Eye (tissue), 1 donor: ENCODE measurements at regions not wholly inside any gene's neighbourhood (a gene's known extent, or its start where the extent isn't known, plus 50 kb on each side); places are given as distances from the start of the nearest gene placed in this dataset.
"Not testable (repeated sequence)": the region's sequence is repeated elsewhere in the genome, so short reads cannot be mapped to it uniquely, and the experiment has no call there.

Source experiments
- DNase-seq: peaks from one replicate; pipeline ENCODE4 v3.0.0-alpha.2; 2015

DNA sequence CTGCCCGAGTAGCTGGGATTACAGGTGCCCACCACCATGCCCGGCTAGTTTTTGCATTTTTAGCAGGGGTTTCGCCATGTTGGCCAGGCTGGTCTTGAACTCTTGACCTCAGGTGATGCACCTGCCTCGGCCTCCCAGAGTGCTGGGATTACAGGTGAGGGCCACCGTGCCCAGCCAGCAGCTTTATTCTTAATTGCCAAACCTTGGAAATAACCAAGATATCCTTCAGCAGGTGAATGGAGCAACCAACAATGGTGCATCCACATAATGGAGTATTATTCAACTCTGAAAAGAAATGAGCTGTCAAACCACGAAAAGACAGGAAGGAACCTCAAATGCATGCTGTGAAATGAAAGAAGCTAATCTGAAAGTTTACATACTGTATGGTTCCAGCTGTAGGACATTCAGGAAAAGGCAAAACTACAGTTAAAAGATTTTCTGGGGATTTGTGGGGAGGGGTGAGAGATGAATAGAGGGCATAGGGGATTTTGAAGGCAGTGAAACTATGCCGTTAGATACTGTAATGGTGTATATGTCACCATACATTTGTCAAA, 118.8 kb upstream of the CCND2 start:
- no peak for DNase-seq

DNA sequence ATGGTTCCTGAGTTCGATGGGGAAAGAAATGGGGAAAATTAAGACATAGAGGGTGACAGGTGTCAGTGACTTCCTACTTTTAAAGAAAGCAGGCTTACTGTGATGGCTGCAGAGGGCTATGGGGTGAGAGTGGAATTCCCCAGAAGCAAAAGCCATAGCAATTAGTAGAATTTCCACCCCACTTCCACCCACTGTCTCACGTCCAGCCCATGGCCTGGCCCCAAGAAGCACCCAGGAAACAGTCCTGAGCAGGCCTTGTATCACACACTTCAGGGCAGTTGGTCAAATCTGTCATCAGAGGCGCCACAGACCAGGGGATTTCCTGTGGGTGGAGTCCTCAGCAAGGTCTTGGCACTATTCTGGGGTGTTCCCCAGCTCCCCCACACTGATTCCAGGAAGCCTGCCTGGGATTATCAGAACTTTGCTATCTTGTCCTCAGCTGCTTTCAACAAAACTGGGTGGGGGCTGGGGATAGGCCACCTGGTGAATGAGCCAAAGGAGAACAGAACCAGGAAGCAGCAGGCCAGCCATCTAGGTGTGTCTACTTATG, 120.1 kb upstream of the CCND2 start:
- no peak for DNase-seq

DNA sequence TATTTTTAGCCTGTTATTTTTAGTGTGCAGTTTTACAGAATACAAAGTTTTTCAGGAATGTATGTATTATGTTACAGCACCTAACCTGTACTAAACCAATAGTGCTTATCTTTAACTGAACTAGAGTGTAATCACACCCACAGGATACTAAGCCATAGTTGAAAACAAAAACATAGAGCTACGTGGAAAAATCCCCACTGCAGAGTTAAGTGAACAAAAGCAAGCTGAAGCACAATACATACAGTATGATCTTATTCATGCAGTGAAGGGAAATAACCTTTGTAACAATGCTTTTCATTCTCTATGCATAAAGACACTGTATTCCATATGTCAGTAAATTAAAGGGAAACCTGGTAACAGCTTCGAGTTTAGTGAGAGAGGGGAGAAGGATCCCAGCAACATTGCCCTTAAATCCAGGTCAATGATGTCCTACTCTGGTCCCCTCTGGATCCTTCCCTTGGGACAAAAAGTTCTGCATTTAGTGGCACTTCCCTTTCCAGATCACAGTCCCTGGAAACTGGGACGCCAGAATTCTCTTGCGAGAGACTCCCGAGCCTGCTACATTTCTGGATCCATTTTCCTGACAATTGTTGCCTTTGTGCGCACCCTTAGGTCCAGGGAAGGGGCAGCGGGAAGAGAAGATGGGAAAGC, 121.3 kb upstream of the CCND2 start:
- no peak for DNase-seq

DNA sequence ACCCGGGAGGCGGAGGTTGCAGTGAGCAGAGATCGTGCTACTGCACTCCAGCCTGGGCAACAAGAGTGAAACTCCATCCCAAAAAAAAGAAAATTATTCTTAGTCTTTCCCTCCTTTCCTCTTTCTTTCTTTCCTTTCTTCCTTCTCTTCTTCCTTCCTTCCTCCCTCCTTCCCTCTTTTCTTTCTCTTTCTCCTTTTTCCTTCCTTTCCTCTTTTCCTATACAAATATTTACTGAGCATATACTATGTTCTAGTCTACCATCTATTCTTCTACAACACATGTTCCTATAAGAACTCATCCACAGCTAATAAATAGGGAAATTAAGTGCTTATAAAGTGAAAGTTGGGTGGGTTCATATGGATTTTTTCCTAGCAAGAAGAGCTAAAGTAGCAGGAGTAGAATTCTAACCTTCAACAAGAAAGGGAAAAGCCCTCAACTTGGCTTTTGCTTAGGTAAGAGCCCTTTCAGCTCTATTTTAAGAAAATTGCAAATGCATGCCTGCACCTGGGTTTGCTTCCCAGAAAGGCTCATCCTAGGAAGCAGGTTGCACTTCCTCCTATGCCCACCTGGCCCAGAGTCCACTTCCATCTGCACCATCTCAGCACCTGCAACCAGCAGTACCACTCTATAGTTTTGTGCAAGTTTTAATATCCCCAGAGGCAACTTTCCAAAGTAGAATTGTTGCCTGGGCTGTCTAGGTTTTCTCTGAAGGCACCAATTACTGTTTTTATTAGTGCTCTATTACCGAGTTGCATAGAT, 122.0 kb upstream of the CCND2 start:
- no peak for DNase-seq

DNA sequence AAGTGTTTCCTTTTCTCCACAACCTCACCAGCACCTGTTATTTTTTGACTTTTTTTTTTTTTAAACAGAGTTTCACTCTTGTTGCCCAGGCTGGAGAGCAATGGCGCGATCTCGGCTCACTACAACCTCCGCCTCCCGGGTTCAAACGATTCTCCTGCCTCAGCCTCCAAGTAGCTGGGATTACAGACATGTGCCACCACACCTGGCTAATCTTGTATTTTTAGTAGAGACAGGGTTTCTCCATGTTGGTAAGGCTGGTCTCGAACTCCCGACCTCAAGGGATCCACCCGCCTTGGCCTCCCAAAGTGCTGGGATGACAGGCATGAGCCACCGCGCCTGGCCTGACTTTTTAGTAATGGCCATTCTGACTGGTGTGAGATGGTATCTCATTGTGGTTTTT, 123.2 kb upstream of the CCND2 start:
- DNase-seq: not testable (repeated sequence)

DNA sequence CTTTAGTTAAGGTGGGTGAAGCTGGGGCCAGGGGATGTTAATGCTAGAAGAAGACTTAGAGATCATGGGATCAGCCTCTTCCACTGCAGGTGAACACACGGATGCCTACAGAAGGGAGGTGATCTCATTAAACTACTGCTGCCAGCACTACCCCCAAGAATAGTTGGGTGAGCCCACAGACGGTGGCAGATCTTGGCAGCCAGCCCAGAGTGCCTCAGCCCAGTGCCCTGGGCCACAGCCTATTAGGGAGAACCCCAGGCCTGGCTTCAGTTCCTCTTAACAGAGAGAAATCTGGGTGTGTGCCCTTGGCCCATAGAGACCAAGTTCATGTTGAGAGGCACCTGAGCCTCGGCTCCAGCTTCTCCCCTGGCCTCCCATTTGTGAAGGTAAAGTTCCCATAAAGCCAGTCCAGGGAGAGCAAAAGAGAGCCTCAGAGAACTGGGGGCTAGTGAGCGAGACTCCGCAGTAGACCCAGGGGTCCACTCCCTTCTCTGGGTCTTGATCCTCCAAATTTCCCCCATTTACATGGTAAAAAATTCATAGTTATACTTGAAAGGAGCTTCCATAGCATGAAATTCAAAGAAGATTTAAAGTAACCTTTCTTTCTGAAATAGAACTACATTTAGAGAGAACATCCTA, 125.0 kb upstream of the CCND2 start:
- no peak for DNase-seq

DNA sequence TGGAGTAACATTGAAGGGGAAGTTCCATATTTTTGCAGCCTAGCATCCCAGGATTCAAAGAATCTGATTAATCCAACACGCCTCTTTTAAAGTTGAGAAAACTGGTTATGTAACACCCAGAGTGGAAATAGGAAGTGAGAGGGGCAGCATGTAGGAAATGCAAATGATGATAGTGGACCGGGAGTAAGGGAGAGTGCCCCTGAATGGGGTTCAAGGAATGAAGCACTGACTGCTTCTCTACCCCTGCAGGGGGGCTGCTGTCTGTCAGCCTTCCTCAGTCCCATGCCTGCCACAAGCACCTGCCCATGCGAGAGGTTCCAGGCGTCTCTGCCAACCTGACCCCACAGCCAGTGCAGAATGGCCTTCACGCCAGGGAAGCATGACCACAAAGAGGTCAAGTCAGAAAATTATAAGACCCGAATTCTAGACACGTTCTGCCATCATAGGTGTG, 126.5 kb upstream of the CCND2 start:
- DNase-seq: no peak

DNA sequence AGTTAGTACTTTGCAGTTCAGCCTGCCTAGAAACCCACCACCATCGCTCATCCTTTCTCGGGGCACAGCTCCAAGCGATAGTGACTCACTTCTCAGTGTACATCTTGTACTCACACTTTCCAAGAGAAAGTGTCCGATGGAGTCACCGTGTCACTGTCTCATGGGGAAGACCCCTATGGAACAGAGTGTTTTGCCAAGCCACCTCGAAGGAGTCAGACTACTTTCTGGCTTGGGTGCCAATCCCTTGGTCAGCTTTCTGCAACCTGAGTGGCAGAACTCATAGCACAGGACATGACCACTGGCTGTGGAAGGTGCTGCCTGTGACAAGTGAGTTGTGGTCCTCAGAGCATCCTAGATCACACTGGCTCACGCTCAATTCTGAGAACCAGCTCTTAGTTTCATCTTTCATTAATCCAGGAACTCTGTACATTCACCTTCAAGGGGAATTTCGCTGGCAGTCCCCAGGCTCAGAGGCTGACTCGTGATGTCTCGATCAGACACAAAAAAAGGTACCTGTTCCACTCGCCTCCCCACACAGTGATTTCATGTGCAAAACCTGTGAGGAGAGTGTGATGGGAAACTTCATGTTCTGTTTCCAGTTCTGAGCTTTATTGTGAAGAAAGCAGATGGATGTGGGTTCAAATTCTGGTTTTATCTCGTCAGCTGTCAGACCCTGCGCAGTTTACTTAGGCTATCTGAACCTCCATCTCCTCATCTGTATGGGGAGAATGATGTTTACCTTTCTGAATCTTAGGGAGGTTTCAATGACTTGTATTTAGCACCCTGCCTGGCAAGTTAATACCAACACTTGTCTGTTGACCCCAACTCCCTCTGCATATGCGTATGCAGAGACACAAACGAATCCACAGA, 127.3 kb upstream of the CCND2 start:
- no peak for DNase-seq

DNA sequence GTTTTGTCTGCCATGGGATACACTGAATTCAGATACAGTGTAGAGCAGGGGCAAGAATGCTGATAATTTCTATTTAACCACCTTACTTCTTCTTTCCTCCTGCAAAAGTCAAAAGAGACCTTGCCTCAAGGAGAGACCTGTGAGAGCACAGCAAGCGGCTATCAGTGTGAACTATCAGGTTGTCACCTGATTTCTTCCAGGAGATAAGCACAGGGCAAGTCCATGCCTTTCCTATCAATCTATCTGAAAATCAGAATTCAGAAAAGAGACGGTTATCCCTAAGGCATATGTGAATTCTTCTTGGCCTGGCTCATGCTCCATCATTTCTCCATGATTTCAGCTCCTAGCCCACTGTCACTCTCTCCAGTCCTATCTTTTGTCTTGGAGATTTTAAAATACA, 128.9 kb upstream of the CCND2 start:
- no peak for DNase-seq

DNA sequence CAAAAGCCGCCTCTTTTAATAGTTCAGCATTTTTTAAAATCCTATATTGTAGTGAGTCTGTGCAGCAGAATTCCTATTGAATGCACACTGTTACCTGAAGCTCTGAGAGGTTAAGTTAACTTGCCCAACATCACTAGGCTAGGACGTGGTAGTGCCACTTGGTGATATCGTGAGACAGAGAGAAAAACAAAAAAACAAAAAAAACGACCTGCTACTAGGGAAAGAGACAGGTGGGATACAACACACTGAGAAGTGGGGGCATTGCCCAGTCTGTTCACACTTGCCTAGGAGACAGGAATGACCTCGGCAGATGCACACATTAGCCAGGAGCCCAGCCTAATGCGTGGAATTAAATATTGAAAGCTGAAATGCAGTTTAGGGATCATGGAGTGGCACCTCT, 129.7 kb upstream of the CCND2 start:
- no peak for DNase-seq

DNA sequence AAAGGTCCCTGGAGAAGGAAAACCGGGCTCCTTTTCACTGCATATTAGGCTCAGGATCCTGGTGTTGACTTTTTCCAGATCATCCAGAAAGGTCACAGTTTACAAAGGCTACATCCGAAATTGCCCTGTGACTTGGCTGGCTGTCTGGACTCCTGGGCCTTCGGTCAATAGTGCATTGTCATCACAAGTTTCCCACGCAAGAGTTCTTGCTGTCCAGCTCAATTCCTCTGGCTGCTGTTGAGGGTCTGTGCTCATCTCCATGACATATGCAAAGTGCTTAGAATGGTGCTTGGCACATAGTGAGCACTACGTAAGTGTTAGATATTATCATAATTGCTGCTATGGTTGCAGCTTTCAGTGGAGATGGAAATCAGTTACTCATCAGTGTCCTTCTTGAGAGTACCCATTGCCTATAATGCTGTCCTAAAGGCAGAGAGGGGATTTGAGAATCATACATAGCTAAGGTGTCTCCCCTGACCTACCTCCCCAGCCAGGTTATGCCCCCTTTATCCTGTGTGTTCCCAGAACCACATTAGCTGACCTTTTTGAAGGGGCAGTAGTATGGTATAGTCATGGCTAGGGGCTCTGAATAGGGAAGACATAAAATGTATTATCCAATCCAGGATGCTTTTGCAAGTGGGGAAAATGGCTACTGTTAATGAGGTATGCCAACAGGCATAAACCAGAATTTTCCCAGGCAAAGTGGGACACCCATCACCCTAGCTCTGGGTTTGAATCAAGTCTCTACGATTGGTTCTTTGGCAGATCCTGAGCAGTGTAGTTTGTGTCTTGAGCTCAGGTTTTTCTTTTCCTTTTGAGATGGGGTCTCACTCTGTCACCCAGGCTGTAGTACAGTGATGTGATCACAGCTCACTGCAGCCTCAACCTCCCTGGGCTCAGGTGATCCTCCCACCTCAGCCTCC, 132.0 kb upstream of the CCND2 start:
- DNase-seq: no peak

DNA sequence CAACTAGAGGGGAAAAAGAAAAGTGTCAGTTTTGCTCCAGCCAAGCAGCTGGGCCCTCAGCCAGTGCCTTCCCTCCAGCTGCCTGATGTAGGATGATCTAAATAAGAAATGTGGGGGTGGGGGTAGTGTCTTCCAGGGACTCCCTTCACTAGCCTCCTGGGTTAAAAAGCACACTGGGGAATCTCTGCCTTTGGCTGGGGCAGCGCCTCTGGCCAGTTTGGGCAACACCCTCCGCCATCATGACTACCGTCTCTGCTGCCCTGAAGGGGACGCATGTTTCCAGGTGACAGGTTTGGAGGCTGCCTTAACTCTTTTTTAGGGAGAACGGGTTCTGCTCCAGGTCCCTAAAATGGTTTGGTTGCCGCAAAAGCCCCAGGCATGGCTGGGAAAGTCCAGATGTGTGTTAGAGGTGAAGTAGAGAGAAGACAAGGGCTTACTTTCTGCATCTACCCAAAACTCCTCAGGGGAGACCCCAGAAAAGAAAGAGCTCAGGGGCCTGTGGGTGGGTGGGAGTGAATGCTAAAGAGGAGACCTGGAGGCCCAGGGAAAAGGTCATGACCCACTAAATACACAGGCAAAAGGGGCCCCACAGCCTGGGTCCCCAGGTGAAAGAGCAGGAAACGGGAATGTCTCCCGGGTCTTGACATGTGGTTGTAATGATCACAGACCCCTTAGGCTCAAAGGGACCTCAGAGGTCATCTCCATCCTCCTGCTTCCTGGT, 132.8 kb upstream of the CCND2 start:
- DNase-seq: peak; percentile 29

DNA sequence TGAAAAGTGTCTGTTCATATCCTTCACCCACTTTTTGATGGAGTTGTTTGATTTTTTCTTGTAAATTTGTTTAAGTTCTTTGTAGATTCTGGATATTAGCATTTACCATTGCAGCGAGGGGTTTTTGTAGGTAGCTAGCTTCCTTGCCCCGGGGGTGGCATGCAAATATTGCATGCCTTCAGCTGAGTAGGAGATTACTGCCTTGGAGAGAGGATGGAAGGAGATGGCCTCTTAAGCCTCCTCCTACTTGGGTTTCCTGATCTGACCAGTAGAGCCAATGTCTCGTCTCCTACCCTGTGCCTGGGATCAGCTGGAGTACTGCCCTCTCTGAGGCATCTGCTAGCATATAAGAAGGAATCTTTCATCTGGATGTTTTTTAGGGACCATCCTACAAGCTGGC, 134.4 kb upstream of the CCND2 start:
- DNase-seq: no peak

DNA sequence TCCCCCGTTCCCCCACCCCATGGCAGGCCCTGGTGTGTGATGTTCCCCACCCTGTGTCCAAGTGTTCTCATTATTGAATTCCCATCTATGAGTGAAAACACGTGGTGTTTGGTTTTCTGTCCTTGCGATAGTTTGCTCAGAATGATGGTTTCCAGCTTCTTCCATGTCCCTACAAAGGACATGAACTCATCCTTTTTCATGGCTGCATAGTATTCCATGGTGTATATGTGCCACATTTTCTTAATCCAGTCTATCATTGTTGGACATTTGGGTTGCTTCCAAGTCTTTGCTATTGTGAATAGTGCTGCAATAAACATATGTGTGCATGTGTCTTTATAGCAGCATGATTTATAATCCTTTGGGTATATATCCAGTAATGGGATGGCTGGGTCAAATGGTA, 135.0 kb upstream of the CCND2 start:
- DNase-seq: not testable (repeated sequence)

DNA sequence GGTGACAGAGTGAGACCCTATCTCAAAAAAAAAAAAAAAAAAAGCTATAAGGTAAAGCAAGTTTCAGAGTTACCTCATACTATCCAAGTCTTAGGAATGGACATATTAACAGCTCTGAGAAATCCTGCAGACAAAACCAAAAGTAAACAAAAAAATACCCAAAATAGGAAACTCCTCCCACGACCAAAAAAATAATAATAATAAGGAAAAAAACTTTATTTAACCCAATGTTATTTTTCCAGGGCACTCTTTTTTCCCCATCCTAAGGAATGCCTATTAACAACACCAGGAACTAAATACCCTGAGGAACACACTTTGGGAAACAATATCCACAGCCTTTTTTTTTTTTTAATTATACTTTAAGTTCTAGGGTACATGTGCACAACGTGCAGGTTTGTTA, 135.5 kb upstream of the CCND2 start:
- DNase-seq: no peak

DNA sequence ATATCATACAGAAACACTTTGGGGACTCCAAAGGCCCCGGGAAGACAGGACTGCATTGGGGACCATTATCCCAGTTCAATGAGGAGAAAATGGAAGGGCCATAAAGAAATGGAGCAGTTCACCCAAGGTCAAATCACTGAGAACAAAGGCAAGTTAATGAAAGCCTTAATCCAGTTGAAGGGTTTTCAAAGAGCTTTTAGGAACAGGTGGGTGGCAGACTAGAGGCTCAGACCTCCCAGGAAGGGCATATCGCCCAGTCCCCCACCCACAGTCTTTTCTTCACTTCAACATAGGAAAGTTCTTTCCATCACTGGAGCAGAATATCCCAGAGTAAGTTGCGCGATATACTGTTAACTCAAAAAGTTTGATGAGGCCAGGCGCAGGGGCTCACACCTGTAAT, 136.1 kb upstream of the CCND2 start:
- no peak for DNase-seq

DNA sequence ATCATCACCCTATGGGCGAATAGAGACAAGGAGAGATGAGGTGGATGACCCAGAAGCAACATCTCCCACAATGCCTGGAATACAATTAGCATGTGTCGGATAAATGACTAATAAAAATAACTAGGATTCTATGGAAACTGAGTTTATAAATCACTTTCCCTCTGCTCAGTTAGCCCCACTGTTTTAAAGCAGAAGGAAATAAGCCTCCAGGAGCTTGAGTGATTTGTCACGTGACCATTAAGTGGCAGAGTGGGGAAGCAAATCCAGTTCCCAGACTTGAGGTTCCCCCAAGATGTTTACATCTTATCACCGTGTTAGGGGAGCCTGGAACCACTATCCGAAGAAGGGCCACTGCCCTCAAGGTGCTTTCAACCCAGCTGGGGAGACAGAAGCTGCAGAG, 136.5 kb upstream of the CCND2 start:
- no peak for DNase-seq

DNA sequence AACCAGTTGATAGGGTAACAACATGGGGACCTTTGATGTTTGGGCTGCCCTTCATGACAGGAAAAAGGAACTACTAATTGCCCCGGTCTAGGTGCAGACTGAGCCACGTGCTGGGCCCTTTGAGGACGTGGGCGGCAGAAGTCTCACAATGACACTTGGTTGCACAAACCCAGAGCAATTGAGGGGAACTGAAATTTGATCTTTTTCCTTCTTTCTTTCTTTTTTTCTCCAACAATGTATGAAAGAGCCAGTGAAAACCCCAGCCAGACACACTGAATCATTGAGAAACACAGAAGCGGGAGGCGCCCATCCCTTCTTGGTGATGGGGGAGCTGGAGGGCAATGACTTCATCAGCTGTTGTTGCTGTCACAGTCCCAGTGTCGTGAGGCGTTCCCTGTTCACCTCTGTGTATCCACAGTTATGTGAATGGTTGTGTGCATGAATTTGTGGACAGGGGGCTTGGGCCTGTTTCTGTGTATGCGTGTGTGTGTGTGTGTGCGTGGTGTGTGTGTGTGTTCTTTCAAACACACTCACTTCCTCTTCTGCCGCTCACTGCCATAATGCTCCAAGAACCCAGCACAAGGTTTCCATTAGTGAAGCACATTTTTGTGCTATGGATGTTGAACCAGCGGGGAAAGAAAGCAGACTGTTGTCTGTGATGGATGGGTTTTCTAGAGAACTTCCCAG, 137.5 kb upstream of the CCND2 start:
- DNase-seq: peak; percentile 74

DNA sequence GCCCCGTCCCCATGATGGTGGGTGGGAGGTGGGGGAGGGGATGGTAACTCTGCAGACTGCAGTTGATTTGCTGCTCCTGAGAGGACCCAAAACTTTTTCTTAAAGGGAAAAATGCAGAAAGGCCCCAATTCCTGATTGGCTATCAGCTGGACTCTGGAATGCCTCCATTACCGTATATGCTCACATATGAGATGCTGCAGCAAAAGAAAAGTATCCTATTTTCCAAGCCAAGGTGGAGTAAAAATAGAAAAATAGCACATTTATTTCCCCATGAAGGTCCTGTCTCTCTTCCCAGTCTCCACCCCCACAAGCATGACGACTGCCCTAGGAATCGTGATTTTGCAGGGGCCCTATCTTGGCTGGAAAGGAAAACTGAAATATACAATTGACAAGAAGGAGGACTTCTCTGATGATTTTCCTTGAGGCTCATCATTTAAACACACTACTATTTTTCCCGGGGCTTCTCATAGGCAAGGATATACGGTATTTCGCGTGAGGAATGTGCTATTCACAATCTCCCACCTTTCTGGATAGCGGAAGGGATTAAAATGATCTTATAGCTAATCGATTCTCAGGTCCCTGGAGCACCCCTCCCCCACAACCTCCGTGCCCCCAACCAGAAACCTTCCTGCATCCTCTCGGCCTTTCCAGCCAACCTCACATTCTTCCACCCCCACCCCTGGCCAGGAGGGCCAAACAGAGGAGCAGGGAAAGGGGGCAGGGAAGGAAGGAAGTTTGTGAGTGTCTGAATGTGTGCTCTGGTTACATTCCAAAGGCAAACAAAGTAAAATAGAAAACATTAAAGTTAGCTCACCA, 138.9 kb upstream of the CCND2 start:
- DNase-seq: peak; percentile 59
